Testis (tissue), 2 donors: ENCODE measurements at regions not wholly inside any gene's neighbourhood (a gene's known extent, or its start where the extent isn't known, plus 50 kb on each side); places are given as distances from the start of the nearest gene placed in this dataset.

Experiments used
- CTCF ChIP-seq, 3 experiments: fragments of 450-650 bp in 2 of 3; fragments of 200-600 bp in 1 of 3; sonication (generic) in 1 of 3; IDR thresholded peaks; one replicate each; pipeline ENCODE4 v1.5.1; 2016 to 2019; ENCODE audit warnings: antibody characterized with exemption in 3 of 3, mild to moderate bottlenecking in 2 of 3, moderate library complexity in 1 of 3
- POLR2A ChIP-seq: fragments of 450-650 bp; IDR thresholded peaks from one replicate; pipeline ENCODE4 v1.6.1; 2017; ENCODE audit warnings: antibody characterized with exemption, mild to moderate bottlenecking, moderate library complexity

DNA sequence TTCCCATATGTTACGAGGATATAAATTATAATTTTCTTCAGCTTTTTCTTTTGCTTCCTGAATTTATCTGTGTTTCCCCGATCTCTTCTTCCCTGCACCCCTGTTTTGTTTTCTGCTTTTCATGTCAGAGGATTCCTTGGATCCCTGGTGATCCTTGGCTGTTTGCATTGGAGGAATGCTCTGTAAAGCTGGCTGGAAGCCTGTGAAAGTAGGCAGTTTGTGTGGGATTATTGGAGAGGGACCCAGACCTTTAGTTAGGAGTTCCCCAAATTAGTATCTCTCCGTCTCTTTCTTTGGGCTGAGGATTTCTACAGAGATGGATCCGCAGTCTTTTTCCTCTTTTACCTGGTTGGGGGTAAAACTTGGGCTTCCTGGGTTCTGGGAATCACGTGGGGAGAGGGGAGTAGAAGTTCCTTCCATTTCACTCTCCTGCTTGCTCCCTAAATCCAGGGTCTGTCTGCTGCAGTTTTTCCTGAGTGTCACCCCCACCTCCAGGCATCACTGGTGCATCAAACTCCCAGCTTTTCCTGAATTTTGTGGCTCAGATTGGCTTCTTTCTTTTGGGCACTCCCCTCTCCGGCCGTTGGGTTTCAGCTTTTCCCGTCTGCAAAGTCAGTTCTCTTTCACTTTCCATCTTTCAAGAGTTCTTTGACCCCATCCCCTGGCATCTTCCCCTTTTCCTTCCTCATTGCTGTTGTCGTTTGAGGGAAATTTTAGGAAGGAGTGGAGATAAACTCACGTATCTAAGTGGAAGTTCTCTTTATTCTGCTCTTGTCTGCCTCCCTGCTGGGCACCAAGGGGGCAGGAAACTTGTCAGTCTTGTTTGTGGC lies 79.1 kb upstream of the ALX4 start:
- no peak for TF ChIP-seq CTCF (IDR thresholded peaks at IDR 0.05)
- no peak for TF ChIP-seq POLR2A
